Fibroblast of skin of right biceps (primary cell): ENCODE measurements at regions not wholly inside any gene's neighbourhood (a gene's known extent, or its start where the extent isn't known, plus 50 kb on each side); places are given as distances from the start of the nearest gene placed in this dataset.

Experiments
- DNase-seq: peaks from one replicate; pipeline ENCODE4 v3.0.0-alpha.2; 2013

- no peak for DNase-seq
Observed at GRCh38 chr12:124442772-124443445, 124.5 kb downstream of the NCOR2 start.

GRCh38 chr12:124442281-124442680 lies 125.1 kb downstream of the NCOR2 start:
- no peak for DNase-seq

- DNase-seq = peak; percentile 97
Observed at GRCh38 chr12:124441443-124442194, 125.8 kb downstream of the NCOR2 start.

GRCh38 chr12:124440841-124441381 lies 126.5 kb downstream of the NCOR2 start:
- no peak for DNase-seq

GRCh38 chr12:124440031-124440626 lies 127.3 kb downstream of the NCOR2 start:
- no peak for DNase-seq

GRCh38 chr12:124438437-124439056 lies 128.9 kb downstream of the NCOR2 start:
- DNase-seq = no peak

GRCh38 chr12:124437617-124438436 lies 129.6 kb downstream of the NCOR2 start:
- DNase-seq = no peak

GRCh38 chr12:124437121-124437520 lies 130.3 kb downstream of the NCOR2 start:
- no peak for DNase-seq

- DNase-seq = no peak
Observed at GRCh38 chr12:124436366-124436765, 131.0 kb downstream of the NCOR2 start.

- no peak for DNase-seq
Observed at GRCh38 chr12:124435806-124436345, 131.5 kb downstream of the NCOR2 start.

- DNase-seq = no peak
Observed at GRCh38 chr12:124434951-124435805, 132.2 kb downstream of the NCOR2 start.

GRCh38 chr12:124434354-124434753 lies 133.1 kb downstream of the NCOR2 start:
- no peak for DNase-seq

- no peak for DNase-seq
Observed at GRCh38 chr12:124433879-124434278, 133.5 kb downstream of the NCOR2 start.

GRCh38 chr12:124433147-124433874 lies 134.1 kb downstream of the NCOR2 start:
- DNase-seq = no peak

- DNase-seq = no peak
Observed at GRCh38 chr12:124432376-124432775, 135.0 kb downstream of the NCOR2 start.

GRCh38 chr12:124431971-124432370 lies 135.4 kb downstream of the NCOR2 start:
- DNase-seq = no peak

- DNase-seq = no peak
Observed at GRCh38 chr12:124430491-124430890, 135.6 kb downstream of the RFLNA start.

GRCh38 chr12:124429535-124429934 lies 134.6 kb downstream of the RFLNA start:
- no peak for DNase-seq

- DNase-seq = no peak
Observed at GRCh38 chr12:124428792-124429281, 133.9 kb downstream of the RFLNA start.

- peak; percentile 81 for DNase-seq
Observed at GRCh38 chr12:124428136-124428791, 133.4 kb downstream of the RFLNA start.
